ENCODE measurements at regions not wholly inside any gene's neighbourhood (a gene's known extent, or its start where the extent isn't known, plus 50 kb on each side); places are given as distances from the start of the nearest gene placed in this dataset.

DNA sequence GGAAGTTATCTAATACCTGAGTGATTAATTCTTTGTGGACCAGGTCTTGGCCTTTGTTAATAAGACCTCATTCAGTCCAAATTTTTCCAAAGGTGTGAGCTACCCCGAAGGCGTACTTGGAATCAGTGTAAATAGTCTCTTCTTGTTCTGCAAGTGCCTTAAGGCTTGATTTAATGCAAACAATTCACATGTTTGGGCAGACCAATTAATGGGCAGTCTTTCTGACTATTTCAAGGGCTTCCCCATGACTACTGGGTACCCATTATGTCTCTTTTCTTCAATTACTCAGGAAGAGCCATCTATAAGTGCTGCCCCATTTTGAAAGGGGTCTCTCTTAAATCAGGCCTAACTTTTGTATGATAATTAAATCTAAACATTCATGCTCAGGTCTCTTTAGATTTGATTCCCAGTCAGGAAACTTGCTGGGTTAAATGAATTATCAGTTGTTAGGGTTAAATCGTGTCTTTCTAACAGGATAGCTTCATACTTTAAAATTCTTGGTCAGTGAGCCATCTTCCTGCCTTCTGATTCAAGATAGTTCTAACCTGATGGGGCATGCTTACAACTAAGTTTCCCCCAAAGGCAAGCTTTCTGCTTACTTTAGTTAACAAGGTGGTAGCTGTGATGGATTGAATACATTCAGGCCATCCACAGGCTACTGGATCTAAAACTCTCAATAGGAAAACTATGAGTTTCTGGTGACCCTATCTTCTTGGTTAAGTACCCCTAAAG is 179.6 kb downstream of the CCNG2 start:
- Histone ChIP-seq H3K79me2 (ENCODE audit: insufficient read depth, low read length) (no peaks in the 10 kb centered on the region), H2AFZ (ENCODE audit: low read length) (no peak overlapping the region), H3K9me3 (ENCODE audit: insufficient read depth, low read depth, low read length) (peaks cover 21% of the 10 kb centered on the region; the same call in 1 of the 2 replicates), H3K9ac (ENCODE audit: low read depth, low read length, poor library complexity, severe bottlenecking) (no peak overlapping the region), H3K9me2 (replicated peaks; ENCODE audit: low read depth, low read length) (no peaks in the 10 kb centered on the region), H4K20me1 (ENCODE audit: insufficient read depth, low read length, poor library complexity, severe bottlenecking) (no peaks in the 10 kb centered on the region), H3F3A (ENCODE audit: low read depth) (no peaks in the 10 kb centered on the region), H3K36me3 (ENCODE audit: insufficient read depth, low read length) (no peaks in the 10 kb centered on the region), H3K4me2 (ENCODE audit: low read depth, low read length, poor library complexity, severe bottlenecking) (no peak overlapping the region), H3K27me3 (ENCODE audit: insufficient read depth, low read length, poor library complexity, severe bottlenecking) (no peaks in the 10 kb centered on the region), H3K4me1 (ENCODE audit: insufficient read depth, low read length, poor library complexity, severe bottlenecking) (no peaks in the 10 kb centered on the region), H3K4me3 (ENCODE audit: low read length, poor library complexity, severe bottlenecking) (no peak overlapping the region)
- TF ChIP-seq, protein P1, sequence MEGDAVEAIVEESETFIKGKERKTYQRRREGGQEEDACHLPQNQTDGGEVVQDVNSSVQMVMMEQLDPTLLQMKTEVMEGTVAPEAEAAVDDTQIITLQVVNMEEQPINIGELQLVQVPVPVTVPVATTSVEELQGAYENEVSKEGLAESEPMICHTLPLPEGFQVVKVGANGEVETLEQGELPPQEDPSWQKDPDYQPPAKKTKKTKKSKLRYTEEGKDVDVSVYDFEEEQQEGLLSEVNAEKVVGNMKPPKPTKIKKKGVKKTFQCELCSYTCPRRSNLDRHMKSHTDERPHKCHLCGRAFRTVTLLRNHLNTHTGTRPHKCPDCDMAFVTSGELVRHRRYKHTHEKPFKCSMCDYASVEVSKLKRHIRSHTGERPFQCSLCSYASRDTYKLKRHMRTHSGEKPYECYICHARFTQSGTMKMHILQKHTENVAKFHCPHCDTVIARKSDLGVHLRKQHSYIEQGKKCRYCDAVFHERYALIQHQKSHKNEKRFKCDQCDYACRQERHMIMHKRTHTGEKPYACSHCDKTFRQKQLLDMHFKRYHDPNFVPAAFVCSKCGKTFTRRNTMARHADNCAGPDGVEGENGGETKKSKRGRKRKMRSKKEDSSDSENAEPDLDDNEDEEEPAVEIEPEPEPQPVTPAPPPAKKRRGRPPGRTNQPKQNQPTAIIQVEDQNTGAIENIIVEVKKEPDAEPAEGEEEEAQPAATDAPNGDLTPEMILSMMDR (conservative IDR thresholded peaks at IDR 0.05; ENCODE audit: low read length), result no peak
- no peak for TF ChIP-seq EZH2phosphoT487 (IDR thresholded peaks at IDR 0.05; ENCODE audit: borderline replicate concordance)

DNA sequence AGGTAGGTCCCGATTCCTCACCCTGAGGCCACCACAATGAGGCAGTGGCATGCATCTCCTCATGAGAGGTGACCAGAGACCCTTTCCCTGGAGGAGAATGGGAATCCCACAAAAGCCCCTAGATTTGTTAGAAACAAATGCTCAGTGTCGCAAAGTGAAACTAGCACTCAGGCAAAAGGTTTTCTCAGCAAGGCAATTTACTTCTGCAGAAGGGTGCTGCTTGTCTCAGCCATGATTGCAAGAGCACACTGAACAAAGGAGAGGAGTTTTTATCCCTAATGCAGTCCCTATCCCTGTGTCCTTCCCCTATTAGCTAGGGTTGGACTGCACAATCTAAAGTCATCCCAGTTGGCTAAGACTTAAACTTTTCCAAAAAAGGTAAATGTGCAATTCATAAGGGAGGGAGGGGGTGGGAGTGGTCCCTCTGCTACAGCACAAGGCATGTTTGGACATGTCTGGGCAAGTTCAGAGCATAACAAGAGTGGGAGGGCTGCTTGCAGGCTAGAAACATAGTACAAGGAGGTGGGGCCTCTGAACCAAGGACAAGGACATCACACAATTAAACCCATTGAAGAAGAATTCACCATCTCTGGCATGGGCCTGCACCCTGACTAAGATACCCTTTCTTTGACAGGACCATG is 185.3 kb downstream of the CCNG2 start:
- no peaks in the 10 kb centered on the region for H3K9me3 ChIP-seq (ENCODE audit: insufficient read depth, low read depth, low read length)
- no peak for TF ChIP-seq EZH2phosphoT487 (IDR thresholded peaks at IDR 0.05; ENCODE audit: borderline replicate concordance)
- TF ChIP-seq, protein P1 (conservative IDR thresholded peaks at IDR 0.05; ENCODE audit: low read length), result no peak
- H3K9me2 ChIP-seq (replicated peaks; ENCODE audit: low read depth, low read length), result no peaks in the 10 kb centered on the region

DNA sequence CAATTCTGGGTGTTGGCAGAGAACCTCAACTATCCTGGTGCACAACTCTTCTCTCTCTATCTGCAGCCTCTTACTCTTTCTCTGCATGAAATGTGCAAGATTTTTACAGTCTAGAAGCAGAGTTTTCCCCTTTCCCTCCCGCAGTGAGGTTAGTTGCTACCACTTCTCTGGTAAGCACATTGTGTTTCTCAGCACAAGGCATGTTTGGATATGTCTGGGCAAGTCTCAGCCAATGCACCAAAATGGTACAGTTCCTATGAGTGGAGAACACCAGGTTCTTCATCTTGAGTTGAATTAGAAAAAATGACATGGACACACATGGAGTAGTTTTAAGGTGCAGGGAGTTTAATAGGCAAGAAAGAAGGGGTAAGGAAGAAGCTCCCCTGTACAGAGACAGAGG is 187.0 kb downstream of the CCNG2 start:
- H4K20me1 ChIP-seq (ENCODE audit: insufficient read depth, low read length, poor library complexity, severe bottlenecking), result no peaks in the 10 kb centered on the region
- H3K9ac ChIP-seq (ENCODE audit: low read depth, low read length, poor library complexity, severe bottlenecking), result no peak overlapping the region
- no peaks in the 10 kb centered on the region for H3K79me2 ChIP-seq (ENCODE audit: insufficient read depth, low read length)
- no peak overlapping the region for H3K4me2 ChIP-seq (ENCODE audit: low read depth, low read length, poor library complexity, severe bottlenecking)
- TF ChIP-seq, protein P1 (conservative IDR thresholded peaks at IDR 0.05; ENCODE audit: low read length), result no peak
- no peak for TF ChIP-seq EZH2phosphoT487 (IDR thresholded peaks at IDR 0.05; ENCODE audit: borderline replicate concordance)
- H3K4me1 ChIP-seq (ENCODE audit: insufficient read depth, low read length, poor library complexity, severe bottlenecking), result no peaks in the 10 kb centered on the region
- no peaks in the 10 kb centered on the region for H3K9me2 ChIP-seq (replicated peaks; ENCODE audit: low read depth, low read length)
- H3F3A ChIP-seq (ENCODE audit: low read depth), result no peaks in the 10 kb centered on the region
- no peaks in the 10 kb centered on the region for H3K9me3 ChIP-seq (ENCODE audit: insufficient read depth, low read depth, low read length)
- no peaks in the 10 kb centered on the region for H3K36me3 ChIP-seq (ENCODE audit: insufficient read depth, low read length)
- no peak overlapping the region for H3K4me3 ChIP-seq (ENCODE audit: low read length, poor library complexity, severe bottlenecking)
- H2AFZ ChIP-seq (ENCODE audit: low read length), result no peak overlapping the region
- no peaks in the 10 kb centered on the region for H3K27me3 ChIP-seq (ENCODE audit: insufficient read depth, low read length, poor library complexity, severe bottlenecking)

More for the DNA sequence above, 185.3 kb downstream of the CCNG2 start:
- Histone ChIP-seq H3K9ac (ENCODE audit: low read depth, low read length, poor library complexity, severe bottlenecking) (no peak overlapping the region), H4K20me1 (ENCODE audit: insufficient read depth, low read length, poor library complexity, severe bottlenecking) (no peaks in the 10 kb centered on the region), H3K79me2 (ENCODE audit: insufficient read depth, low read length) (no peaks in the 10 kb centered on the region), H3K27me3 (ENCODE audit: insufficient read depth, low read length, poor library complexity, severe bottlenecking) (no peaks in the 10 kb centered on the region), H2AFZ (ENCODE audit: low read length) (no peak overlapping the region), H3F3A (ENCODE audit: low read depth) (no peaks in the 10 kb centered on the region), H3K4me3 (ENCODE audit: low read length, poor library complexity, severe bottlenecking) (no peak overlapping the region), H3K36me3 (ENCODE audit: insufficient read depth, low read length) (no peaks in the 10 kb centered on the region), H3K4me1 (ENCODE audit: insufficient read depth, low read length, poor library complexity, severe bottlenecking) (no peaks in the 10 kb centered on the region), H3K4me2 (ENCODE audit: low read depth, low read length, poor library complexity, severe bottlenecking) (no peak overlapping the region)

Measured in Loucy (cell line).